ENCODE measurements at regions not wholly inside any gene's neighbourhood (a gene's known extent, or its start where the extent isn't known, plus 50 kb on each side); places are given as distances from the start of the nearest gene placed in this dataset.
"Not testable (repeated sequence)": the region's sequence is repeated elsewhere in the genome, so short reads cannot be mapped to it uniquely, and the experiment has no call there.

GRCh38 chr4:123676890-123677229, 280.3 kb downstream of the SPRY1 start:
- peak; percentile 53 to 82 for DNase-seq

- no peak for DNase-seq
Measured at GRCh38 chr4:123682931-123683330, 286.3 kb downstream of the SPRY1 start.

GRCh38 chr4:123684937-123685336, 288.3 kb downstream of the SPRY1 start:
- not testable (repeated sequence) for DNase-seq

GRCh38 chr4:123695531-123695930, 298.9 kb downstream of the SPRY1 start:
- DNase-seq, result not testable (repeated sequence)

- no peak for DNase-seq
Measured at GRCh38 chr4:123696687-123697086, 300.1 kb downstream of the SPRY1 start.

GRCh38 chr4:123698556-123698955, 302.0 kb downstream of the SPRY1 start:
- no peak for DNase-seq

GRCh38 chr4:123699880-123700771, 303.5 kb downstream of the SPRY1 start:
- DNase-seq, result no peak

- DNase-seq, result no peak
Measured at GRCh38 chr4:123701131-123701575, 304.6 kb downstream of the SPRY1 start.

GRCh38 chr4:123705419-123705818, 308.8 kb downstream of the SPRY1 start:
- DNase-seq, result no peak

- no peak for DNase-seq
Measured at GRCh38 chr4:123706973-123707372, 310.4 kb downstream of the SPRY1 start.

GRCh38 chr4:123708902-123709301, 312.3 kb downstream of the SPRY1 start:
- no peak for DNase-seq

- no peak for DNase-seq
Measured at GRCh38 chr4:123709336-123709735, 312.7 kb downstream of the SPRY1 start.

GRCh38 chr4:123731035-123731434, 334.4 kb downstream of the SPRY1 start:
- DNase-seq, result no peak

- no peak for DNase-seq
Measured at GRCh38 chr4:123737156-123737555, 340.6 kb downstream of the SPRY1 start.

- DNase-seq, result no peak
Measured at GRCh38 chr4:123739806-123740205, 343.2 kb downstream of the SPRY1 start.

GRCh38 chr4:123740236-123740635, 343.6 kb downstream of the SPRY1 start:
- no peak for DNase-seq

GRCh38 chr4:123741906-123742305, 345.3 kb downstream of the SPRY1 start:
- DNase-seq, result no peak

GRCh38 chr4:123743848-123744247, 347.3 kb downstream of the SPRY1 start:
- no peak for DNase-seq

GRCh38 chr4:123744664-123745290, 348.2 kb downstream of the SPRY1 start:
- no peak for DNase-seq

- DNase-seq, result no peak
Measured at GRCh38 chr4:123747016-123747415, 350.4 kb downstream of the SPRY1 start.

- DNase-seq, result no peak
Measured at GRCh38 chr4:123748806-123749205, 352.2 kb downstream of the SPRY1 start.

- DNase-seq, result no peak
Measured at GRCh38 chr4:123749383-123749782, 352.8 kb downstream of the SPRY1 start.

- peak; percentile 22 to 83 for DNase-seq
Measured at GRCh38 chr4:123750044-123750443, 353.4 kb downstream of the SPRY1 start.

GRCh38 chr4:123755655-123756054, 359.1 kb downstream of the SPRY1 start:
- DNase-seq, result no peak
